ENCODE measurements at regions not wholly inside any gene's neighbourhood (a gene's known extent, or its start where the extent isn't known, plus 50 kb on each side); places are given as distances from the start of the nearest gene placed in this dataset.
"Not testable (repeated sequence)": the region's sequence is repeated elsewhere in the genome, so short reads cannot be mapped to it uniquely, and the experiment has no call there.

DNA sequence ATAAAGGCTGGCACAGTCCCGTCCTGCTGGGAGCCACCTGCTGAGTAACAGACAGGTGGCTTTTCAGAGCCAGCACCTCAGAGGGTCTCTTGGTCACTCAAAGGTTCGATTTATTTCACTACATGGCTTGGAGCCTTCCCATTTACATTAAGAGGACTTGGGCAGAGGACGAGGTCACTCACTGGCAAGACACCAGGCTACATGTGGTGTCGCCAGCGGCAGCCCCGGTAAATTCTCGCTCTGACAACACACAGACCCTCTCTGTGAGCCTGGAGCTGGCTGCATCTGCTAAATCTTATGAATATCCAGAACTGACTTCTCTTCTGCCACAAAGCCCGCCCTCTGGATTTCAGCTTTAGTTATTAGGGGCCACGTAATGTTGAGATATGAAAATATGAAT is 254.7 kb downstream of the VAPA start:
- TF ChIP-seq, protein P1, sequence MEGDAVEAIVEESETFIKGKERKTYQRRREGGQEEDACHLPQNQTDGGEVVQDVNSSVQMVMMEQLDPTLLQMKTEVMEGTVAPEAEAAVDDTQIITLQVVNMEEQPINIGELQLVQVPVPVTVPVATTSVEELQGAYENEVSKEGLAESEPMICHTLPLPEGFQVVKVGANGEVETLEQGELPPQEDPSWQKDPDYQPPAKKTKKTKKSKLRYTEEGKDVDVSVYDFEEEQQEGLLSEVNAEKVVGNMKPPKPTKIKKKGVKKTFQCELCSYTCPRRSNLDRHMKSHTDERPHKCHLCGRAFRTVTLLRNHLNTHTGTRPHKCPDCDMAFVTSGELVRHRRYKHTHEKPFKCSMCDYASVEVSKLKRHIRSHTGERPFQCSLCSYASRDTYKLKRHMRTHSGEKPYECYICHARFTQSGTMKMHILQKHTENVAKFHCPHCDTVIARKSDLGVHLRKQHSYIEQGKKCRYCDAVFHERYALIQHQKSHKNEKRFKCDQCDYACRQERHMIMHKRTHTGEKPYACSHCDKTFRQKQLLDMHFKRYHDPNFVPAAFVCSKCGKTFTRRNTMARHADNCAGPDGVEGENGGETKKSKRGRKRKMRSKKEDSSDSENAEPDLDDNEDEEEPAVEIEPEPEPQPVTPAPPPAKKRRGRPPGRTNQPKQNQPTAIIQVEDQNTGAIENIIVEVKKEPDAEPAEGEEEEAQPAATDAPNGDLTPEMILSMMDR (IDR thresholded peaks at IDR 0.05; ENCODE audit: borderline replicate concordance, extremely low read depth, insufficient read depth) = no peak
- Histone ChIP-seq H3K9me3 (ENCODE audit: control insufficient read depth in 2 of 3, insufficient read depth in 1 of 3, low read length in 3 of 3) (no peaks in the 10 kb centered on the region), H3K4me3 (ENCODE audit: low read length in 3 of 3) (no peak overlapping the region), H3K27me3 (ENCODE audit: control insufficient read depth, insufficient read depth, low read length) (no peaks in the 10 kb centered on the region), H3K9ac (ENCODE audit: low read length in 3 of 3) (no peak overlapping the region), H3K4me1 (ENCODE audit: control insufficient read depth in 2 of 3, insufficient read depth in 2 of 3, low read depth in 1 of 3, low read length in 3 of 3) (no peaks in the 10 kb centered on the region), H3K27ac (ENCODE audit: low read depth in 2 of 2, low read length in 2 of 2) (no peak overlapping the region), H3K36me3 (ENCODE audit: control insufficient read depth in 2 of 3, insufficient read depth in 3 of 3, low read length in 3 of 3) (no peaks in the 10 kb centered on the region)
- no peak for FAIRE-seq
- DNase-seq = no peak
- intact Hi-C loops (cut with DNase I) = no loop called here

DNA sequence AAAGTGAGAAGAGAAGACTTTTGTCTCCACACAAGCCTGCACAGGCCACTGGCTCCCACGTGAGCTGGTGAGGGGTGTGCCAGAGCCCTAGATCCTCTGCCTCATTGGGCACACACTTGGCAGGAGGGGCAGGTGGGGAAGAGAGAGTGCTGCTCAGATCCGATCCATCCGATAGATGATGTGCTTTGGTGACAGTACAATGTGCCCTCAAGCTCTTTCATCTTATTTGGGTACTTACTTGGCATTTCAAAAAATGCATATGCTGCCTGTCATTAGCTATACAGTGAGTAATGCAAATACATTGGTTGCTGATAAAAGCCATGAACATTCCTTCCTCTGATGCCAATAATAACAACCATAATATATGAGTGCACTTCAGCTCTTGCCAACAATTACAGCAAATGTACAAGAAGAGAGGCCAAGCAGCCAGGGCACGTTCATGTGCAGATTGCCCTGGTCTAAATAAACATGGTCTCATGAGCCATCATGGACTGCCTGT is 255.3 kb downstream of the VAPA start:
- H3K4me3 ChIP-seq (ENCODE audit: low read length in 3 of 3) = no peak overlapping the region
- no peak overlapping the region for H3K9ac ChIP-seq (ENCODE audit: low read length in 3 of 3)
- TF ChIP-seq, protein P1 (IDR thresholded peaks at IDR 0.05; ENCODE audit: borderline replicate concordance, extremely low read depth, insufficient read depth) = no peak
- no peaks in the 10 kb centered on the region for H3K27me3 ChIP-seq (ENCODE audit: control insufficient read depth, insufficient read depth, low read length)
- H3K27ac ChIP-seq (ENCODE audit: low read depth in 2 of 2, low read length in 2 of 2) = no peak overlapping the region
- intact Hi-C loops (cut with DNase I) = no loop called here
- FAIRE-seq = no peak
- no peaks in the 10 kb centered on the region for H3K36me3 ChIP-seq (ENCODE audit: control insufficient read depth in 2 of 3, insufficient read depth in 3 of 3, low read length in 3 of 3)
- H3K4me1 ChIP-seq (ENCODE audit: control insufficient read depth in 2 of 3, insufficient read depth in 2 of 3, low read depth in 1 of 3, low read length in 3 of 3) = no peaks in the 10 kb centered on the region
- no peaks in the 10 kb centered on the region for H3K9me3 ChIP-seq (ENCODE audit: control insufficient read depth in 2 of 3, insufficient read depth in 1 of 3, low read length in 3 of 3)
- peak in 2 of 5 donors; percentile 8 to 19 for DNase-seq

DNA sequence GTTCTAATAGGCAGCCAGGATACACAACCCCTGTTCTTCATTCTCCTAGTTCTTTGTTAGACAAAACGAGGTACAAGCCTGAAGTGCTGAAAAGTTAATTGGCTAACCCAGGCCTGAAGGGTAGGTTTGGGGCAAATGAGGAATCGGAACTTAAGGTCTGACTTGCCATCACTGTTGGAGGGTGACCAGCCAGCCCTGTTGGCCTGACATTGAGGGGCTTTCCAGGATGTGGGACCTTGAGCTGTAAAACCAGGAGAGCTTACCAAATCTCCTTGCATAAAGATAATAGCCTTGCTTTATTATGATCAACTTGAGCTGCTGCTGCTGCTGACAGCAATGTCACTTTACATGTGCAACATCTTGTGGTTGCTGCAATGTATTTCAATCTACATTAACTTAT is 256.0 kb downstream of the VAPA start:
- Histone ChIP-seq H3K27me3 (ENCODE audit: control insufficient read depth, insufficient read depth, low read length) (no peaks in the 10 kb centered on the region), H3K27ac (ENCODE audit: low read depth in 2 of 2, low read length in 2 of 2) (no peak overlapping the region), H3K4me1 (ENCODE audit: control insufficient read depth in 2 of 3, insufficient read depth in 2 of 3, low read depth in 1 of 3, low read length in 3 of 3) (no peaks in the 10 kb centered on the region), H3K9me3 (ENCODE audit: control insufficient read depth in 2 of 3, insufficient read depth in 1 of 3, low read length in 3 of 3) (no peaks in the 10 kb centered on the region), H3K36me3 (ENCODE audit: control insufficient read depth in 2 of 3, insufficient read depth in 3 of 3, low read length in 3 of 3) (no peaks in the 10 kb centered on the region), H3K9ac (ENCODE audit: low read length in 3 of 3) (no peak overlapping the region), H3K4me3 (ENCODE audit: low read length in 3 of 3) (no peak overlapping the region)
- intact Hi-C loops (cut with DNase I) = no loop called here
- TF ChIP-seq, protein P1 (IDR thresholded peaks at IDR 0.05; ENCODE audit: borderline replicate concordance, extremely low read depth, insufficient read depth) = no peak
- DNase-seq (peak in 1 of 5 donors; percentile 16), FAIRE-seq (no peak)

DNA sequence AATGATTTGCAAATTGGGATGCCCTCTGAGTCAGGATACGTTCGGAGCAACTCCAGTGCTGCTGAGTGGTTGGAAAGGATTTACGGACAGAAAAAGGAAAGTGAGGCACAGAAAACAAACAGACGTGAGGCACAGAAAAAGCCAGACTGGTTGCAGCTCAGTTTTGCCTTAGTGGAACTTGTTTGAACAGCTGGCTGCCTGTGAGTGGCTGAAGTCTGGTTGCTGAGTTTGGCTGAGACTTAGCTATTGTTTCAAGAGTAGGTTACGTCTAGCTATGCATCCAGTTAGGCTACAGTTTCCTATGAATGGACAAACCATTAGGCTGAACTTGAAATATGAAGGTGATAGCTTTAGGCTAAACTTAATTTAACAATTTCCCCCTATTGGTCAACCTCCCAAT is 256.6 kb downstream of the VAPA start:
- H3K27me3 ChIP-seq (ENCODE audit: control insufficient read depth, insufficient read depth, low read length) = no peaks in the 10 kb centered on the region
- H3K36me3 ChIP-seq (ENCODE audit: control insufficient read depth in 2 of 3, insufficient read depth in 3 of 3, low read length in 3 of 3) = no peaks in the 10 kb centered on the region
- intact Hi-C loops (cut with DNase I) = no loop called here
- H3K9me3 ChIP-seq (ENCODE audit: control insufficient read depth in 2 of 3, insufficient read depth in 1 of 3, low read length in 3 of 3) = no peaks in the 10 kb centered on the region
- H3K4me3 ChIP-seq (ENCODE audit: low read length in 3 of 3) = no peak overlapping the region
- TF ChIP-seq, protein P1 (IDR thresholded peaks at IDR 0.05; ENCODE audit: borderline replicate concordance, extremely low read depth, insufficient read depth) = no peak
- H3K9ac ChIP-seq (ENCODE audit: low read length in 3 of 3) = no peak overlapping the region
- no peak overlapping the region for H3K27ac ChIP-seq (ENCODE audit: low read depth in 2 of 2, low read length in 2 of 2)
- FAIRE-seq (no peak), DNase-seq (no peak)
- H3K4me1 ChIP-seq (ENCODE audit: control insufficient read depth in 2 of 3, insufficient read depth in 2 of 3, low read depth in 1 of 3, low read length in 3 of 3) = no peaks in the 10 kb centered on the region

DNA sequence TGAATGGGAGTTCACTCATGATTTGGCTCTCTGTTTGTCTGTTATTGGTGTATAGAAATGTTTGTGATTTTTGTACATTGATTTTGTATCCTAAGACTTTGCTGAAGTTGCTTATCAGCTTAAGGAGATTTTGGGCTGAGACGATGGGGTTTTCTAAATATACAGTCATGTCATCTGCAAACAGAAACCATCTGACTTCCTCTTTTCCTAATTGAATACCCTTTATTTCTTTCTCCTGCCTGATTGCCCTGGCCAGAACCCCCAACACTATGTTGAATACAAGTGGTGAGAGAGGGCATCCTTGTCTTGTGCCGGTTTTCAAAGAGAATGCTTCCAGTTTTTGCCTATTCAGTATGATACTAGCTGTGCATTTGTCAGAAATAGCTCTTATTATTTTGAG is 261.5 kb downstream of the VAPA start:
- H3K9ac ChIP-seq (ENCODE audit: low read length in 3 of 3); H3K4me3 ChIP-seq (ENCODE audit: low read length in 3 of 3); DNase-seq; H3K36me3 ChIP-seq (ENCODE audit: control insufficient read depth in 2 of 3, insufficient read depth in 3 of 3, low read length in 3 of 3); H3K27me3 ChIP-seq (ENCODE audit: control insufficient read depth, insufficient read depth, low read length); FAIRE-seq; H3K9me3 ChIP-seq (ENCODE audit: control insufficient read depth in 2 of 3, insufficient read depth in 1 of 3, low read length in 3 of 3); H3K27ac ChIP-seq (ENCODE audit: low read depth in 2 of 2, low read length in 2 of 2); H3K4me1 ChIP-seq (ENCODE audit: control insufficient read depth in 2 of 3, insufficient read depth in 2 of 3, low read depth in 1 of 3, low read length in 3 of 3); intact Hi-C loops (cut with DNase I): not testable (repeated sequence)

DNA sequence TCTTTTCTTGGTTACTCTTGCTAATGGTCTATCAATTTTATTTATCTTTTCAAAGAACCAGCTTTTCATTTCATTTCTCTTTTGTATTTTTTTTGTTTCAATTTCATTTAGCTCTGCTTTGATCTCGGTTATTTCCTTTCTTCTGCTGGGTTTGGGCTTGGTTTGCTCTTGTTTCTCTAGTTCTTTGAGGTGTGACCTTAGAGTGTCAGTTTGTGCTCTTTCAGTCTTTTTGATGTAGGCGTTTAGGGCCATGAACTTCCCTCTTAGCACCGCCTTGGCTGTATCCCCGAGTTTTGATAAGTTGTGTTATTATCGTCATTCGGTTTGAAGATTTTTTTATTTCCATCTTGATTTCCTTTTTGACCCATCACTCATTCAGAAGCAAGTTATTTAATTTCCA is 265.5 kb downstream of the VAPA start:
- H3K4me3 ChIP-seq (ENCODE audit: low read length in 3 of 3); H3K4me1 ChIP-seq (ENCODE audit: control insufficient read depth in 2 of 3, insufficient read depth in 2 of 3, low read depth in 1 of 3, low read length in 3 of 3); H3K27ac ChIP-seq (ENCODE audit: low read depth in 2 of 2, low read length in 2 of 2); DNase-seq; H3K27me3 ChIP-seq (ENCODE audit: control insufficient read depth, insufficient read depth, low read length); FAIRE-seq; H3K9ac ChIP-seq (ENCODE audit: low read length in 3 of 3); H3K36me3 ChIP-seq (ENCODE audit: control insufficient read depth in 2 of 3, insufficient read depth in 3 of 3, low read length in 3 of 3); intact Hi-C loops (cut with DNase I); H3K9me3 ChIP-seq (ENCODE audit: control insufficient read depth in 2 of 3, insufficient read depth in 1 of 3, low read length in 3 of 3): not testable (repeated sequence)

All from kidney (tissue), 13 donors.